Calu3 (cell line): ENCODE measurements at regions not wholly inside any gene's neighbourhood (a gene's known extent, or its start where the extent isn't known, plus 50 kb on each side); places are given as distances from the start of the nearest gene placed in this dataset.
"Not testable (repeated sequence)": the region's sequence is repeated elsewhere in the genome, so short reads cannot be mapped to it uniquely, and the experiment has no call there.

ENCODE experiments used
- BruUV-seq: library from RNA; stranded (reverse); fragments of 400-500 nt; replicated peaks from 2 replicates; lab custom pipeline; 2021; lab: Mats Ljungman, UMichigan
- CTCF ChIA-PET: fragments of 300-600 bp; sonication (Branson Sonifier 250); formaldehyde crosslinking; loops from one replicate; lab custom pipeline; 2022; ENCODE audit warnings: antibody characterized with exemption; lab: Charles Lee
- DNase-seq: peaks from one replicate; pipeline ENCODE4 v3.0.0; 2022
- H3K27ac Mint-ChIP-seq: one replicate; pipeline ENCODE4 v1.8.0; 2022; ENCODE audit warnings: mixed read lengths; ENCODE audit not compliant: unreplicated experiment
- H3K27me3 Mint-ChIP-seq: one replicate; pipeline ENCODE4 v1.8.0; 2022; ENCODE audit warnings: mixed read lengths; ENCODE audit not compliant: unreplicated experiment
- H3K36me3 Mint-ChIP-seq: one replicate; pipeline ENCODE4 v1.8.0; 2022; ENCODE audit warnings: mild to moderate bottlenecking, moderate library complexity, mixed read lengths; ENCODE audit not compliant: insufficient read depth, unreplicated experiment
- H3K4me1 Mint-ChIP-seq: one replicate; pipeline ENCODE4 v1.8.0; 2022; ENCODE audit warnings: mild to moderate bottlenecking, low read depth, mixed read lengths; ENCODE audit not compliant: unreplicated experiment
- H3K4me3 Mint-ChIP-seq: one replicate; pipeline ENCODE4 v1.8.0; 2022; ENCODE audit warnings: mild to moderate bottlenecking, low read depth, moderate library complexity, mixed read lengths; ENCODE audit not compliant: unreplicated experiment
- H3K9me3 Mint-ChIP-seq: one replicate; pipeline ENCODE4 v1.8.0; 2022; ENCODE audit warnings: low read depth, mixed read lengths; ENCODE audit not compliant: unreplicated experiment
- intact Hi-C: fragments of 100-400 bp; cut with micrococcal nuclease; formaldehyde crosslinking; loops from one replicate; pipeline ENCODE4 v1.10.0; 2022; ENCODE audit not compliant: unreplicated experiment
- TF ChIP-seq, protein P1 (sequence below): fragments of 200-600 bp; IDR thresholded peaks from one replicate; pipeline ENCODE4 v1.8.0; 2022; ENCODE audit warnings: antibody characterized with exemption; ENCODE audit not compliant: unreplicated experiment

DNA sequence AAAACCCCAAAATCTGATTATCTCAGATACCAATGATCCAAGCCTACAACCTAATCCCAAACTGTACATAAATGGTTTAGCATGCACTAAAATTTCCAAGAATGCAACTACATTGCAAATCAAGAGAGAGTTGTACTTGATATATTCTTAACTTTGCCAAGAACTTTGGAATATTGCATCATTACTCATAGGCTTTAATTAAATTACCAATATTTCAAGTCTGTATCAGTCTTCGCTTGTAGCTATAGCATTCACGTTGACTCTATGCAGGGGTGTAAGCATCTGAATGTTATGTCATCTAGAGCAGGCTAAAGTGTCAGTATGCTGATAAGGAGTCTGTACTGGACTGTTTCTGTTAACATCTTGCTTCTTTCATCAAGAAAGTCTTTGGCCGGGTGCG is 56.3 kb downstream of the FOXI3 start:
- TF ChIP-seq, protein P1, sequence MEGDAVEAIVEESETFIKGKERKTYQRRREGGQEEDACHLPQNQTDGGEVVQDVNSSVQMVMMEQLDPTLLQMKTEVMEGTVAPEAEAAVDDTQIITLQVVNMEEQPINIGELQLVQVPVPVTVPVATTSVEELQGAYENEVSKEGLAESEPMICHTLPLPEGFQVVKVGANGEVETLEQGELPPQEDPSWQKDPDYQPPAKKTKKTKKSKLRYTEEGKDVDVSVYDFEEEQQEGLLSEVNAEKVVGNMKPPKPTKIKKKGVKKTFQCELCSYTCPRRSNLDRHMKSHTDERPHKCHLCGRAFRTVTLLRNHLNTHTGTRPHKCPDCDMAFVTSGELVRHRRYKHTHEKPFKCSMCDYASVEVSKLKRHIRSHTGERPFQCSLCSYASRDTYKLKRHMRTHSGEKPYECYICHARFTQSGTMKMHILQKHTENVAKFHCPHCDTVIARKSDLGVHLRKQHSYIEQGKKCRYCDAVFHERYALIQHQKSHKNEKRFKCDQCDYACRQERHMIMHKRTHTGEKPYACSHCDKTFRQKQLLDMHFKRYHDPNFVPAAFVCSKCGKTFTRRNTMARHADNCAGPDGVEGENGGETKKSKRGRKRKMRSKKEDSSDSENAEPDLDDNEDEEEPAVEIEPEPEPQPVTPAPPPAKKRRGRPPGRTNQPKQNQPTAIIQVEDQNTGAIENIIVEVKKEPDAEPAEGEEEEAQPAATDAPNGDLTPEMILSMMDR = no peak
- CTCF ChIA-PET = no interaction called here
- no peak for DNase-seq
- Mint-ChIP-seq H3K9me3 (no peaks in the 10 kb centered on the region), H3K27ac (no peak overlapping the region), H3K27me3 (peaks cover 8% of the 10 kb centered on the region), H3K4me3 (no peak overlapping the region), H3K36me3 (no peaks in the 10 kb centered on the region), H3K4me1 (no peaks in the 10 kb centered on the region)
- BruUV-seq = no TSS peak
- intact Hi-C loops = no loop called here

DNA sequence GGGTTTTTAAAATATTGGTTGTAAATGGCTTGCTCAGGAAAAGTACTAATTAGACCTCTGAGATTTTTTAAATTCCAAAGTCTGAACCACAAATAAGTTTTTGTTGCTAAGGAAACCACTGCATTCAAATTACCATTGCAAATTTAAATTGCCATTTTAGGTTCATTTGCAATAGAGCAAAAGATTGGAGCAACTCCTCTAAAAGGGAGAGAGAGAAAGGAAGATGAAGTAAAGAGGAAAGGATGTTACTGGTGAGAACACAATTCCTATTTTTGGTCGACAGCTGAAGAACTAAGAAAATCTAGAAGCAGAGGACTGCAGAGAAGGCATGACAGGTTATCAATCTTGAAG is 74.9 kb downstream of the FOXI3 start:
- H3K27ac Mint-ChIP-seq = no peak overlapping the region
- DNase-seq = no peak
- intact Hi-C loops = no loop called here
- H3K4me3 Mint-ChIP-seq = no peak overlapping the region
- no peaks in the 10 kb centered on the region for H3K9me3 Mint-ChIP-seq
- TF ChIP-seq, protein P1 = no peak
- H3K27me3 Mint-ChIP-seq = peaks cover 31% of the 10 kb centered on the region
- CTCF ChIA-PET = no interaction called here
- H3K4me1 Mint-ChIP-seq = no peaks in the 10 kb centered on the region
- BruUV-seq = no TSS peak
- H3K36me3 Mint-ChIP-seq = no peaks in the 10 kb centered on the region

DNA sequence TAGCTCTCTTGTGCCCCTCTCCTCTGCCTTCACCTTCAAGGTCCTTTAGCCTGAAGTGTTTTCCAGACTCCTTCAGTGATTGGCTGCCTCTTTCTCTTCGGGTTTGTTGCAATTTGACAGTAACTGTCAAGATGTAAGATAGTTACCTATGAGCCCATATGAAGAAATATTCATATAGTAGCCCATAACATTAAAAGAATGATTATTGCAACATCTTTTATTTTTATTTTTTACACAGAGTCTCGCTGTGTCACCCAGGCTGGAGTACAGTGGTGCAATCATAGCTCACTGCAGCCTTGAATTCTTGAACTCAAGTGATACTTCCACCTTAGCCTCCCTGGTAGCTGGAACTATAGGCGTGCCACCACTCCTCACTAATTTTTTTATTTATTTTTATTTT is 80.5 kb downstream of the FOXI3 start:
- H3K27ac Mint-ChIP-seq = no peak overlapping the region
- CTCF ChIA-PET = no interaction called here
- H3K9me3 Mint-ChIP-seq = no peaks in the 10 kb centered on the region
- no peaks in the 10 kb centered on the region for H3K4me1 Mint-ChIP-seq
- H3K27me3 Mint-ChIP-seq = peaks cover 23% of the 10 kb centered on the region
- no peaks in the 10 kb centered on the region for H3K36me3 Mint-ChIP-seq
- no peak for DNase-seq
- H3K4me3 Mint-ChIP-seq = no peak overlapping the region
- BruUV-seq = no TSS peak
- intact Hi-C loops = no loop called here
- TF ChIP-seq, protein P1 = no peak

DNA sequence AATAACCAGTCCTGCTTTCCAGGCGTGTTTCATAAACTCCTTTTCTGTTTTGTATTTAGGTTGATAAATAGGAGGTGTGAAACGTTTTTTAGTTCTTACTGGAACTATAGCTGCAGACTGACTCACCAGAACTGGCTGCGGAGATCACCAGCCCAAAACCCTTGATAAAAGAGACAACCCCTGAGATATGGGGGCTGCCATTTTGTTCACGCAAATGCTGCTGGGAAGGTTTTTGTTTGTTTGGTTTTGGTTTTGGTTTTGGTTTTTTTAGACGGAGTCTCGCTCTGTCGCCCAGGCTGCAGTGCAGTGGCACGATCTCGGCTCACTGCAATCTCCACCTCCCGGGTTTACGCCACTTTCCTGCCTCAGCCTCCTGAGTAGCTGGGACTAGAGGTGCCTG is 87.1 kb downstream of the FOXI3 start:
- intact Hi-C loops, H3K36me3 Mint-ChIP-seq: not testable (repeated sequence)

DNA sequence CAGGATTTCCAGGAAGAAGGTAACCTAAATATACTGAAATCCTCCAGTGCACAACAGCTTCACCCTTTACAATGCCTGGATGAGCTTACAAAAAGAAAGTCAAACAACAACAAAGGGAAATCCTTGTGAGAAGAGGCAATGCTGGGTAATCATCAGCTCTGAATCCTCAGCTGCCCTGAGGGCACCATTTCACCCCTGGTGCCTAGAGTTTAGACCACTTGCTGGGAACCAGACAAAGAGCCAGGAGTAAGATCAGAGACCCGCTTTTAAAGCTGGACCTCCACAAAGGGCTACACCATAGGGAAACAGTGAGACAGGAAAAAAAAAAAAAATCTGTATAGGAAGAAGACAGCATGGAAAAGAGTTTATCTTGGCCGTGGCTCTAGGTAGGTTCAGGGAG is 97.0 kb downstream of the FOXI3 start:
- Mint-ChIP-seq H3K27ac (no peak overlapping the region), H3K9me3 (no peaks in the 10 kb centered on the region), H3K4me3 (no peak overlapping the region), H3K4me1 (no peaks in the 10 kb centered on the region), H3K27me3 (peaks cover 17% of the 10 kb centered on the region), H3K36me3 (peaks cover 9% of the 10 kb centered on the region)
- CTCF ChIA-PET = no interaction called here
- BruUV-seq = no TSS peak
- intact Hi-C loops = no loop called here
- TF ChIP-seq, protein P1 = no peak
- DNase-seq = no peak

More for the DNA sequence above, 87.1 kb downstream of the FOXI3 start:
- H3K4me1 Mint-ChIP-seq, H3K4me3 Mint-ChIP-seq, BruUV-seq, H3K27ac Mint-ChIP-seq, H3K9me3 Mint-ChIP-seq, DNase-seq, H3K27me3 Mint-ChIP-seq, CTCF ChIA-PET: not testable (repeated sequence)
